ENCODE measurements at regions not wholly inside any gene's neighbourhood (a gene's known extent, or its start where the extent isn't known, plus 50 kb on each side); places are given as distances from the start of the nearest gene placed in this dataset.

GRCh38 chr17:34203018-34203638 lies 52.0 kb upstream of the CCL2 start:
- DNase-seq: no peak

- DNase-seq: no peak
Observed at GRCh38 chr17:34204402-34204801, 50.7 kb upstream of the CCL2 start.

Data from DMS153 (cell line).